Colonic mucosa (tissue), 4 donors: ENCODE measurements at regions not wholly inside any gene's neighbourhood (a gene's known extent, or its start where the extent isn't known, plus 50 kb on each side); places are given as distances from the start of the nearest gene placed in this dataset.

Source experiments
- DNase-seq: peaks from one replicate; pipeline ENCODE4 v3.0.0-alpha.2; 2020
- H3K27ac ChIP-seq: fragments of 200-600 bp; one replicate; pipeline ENCODE4 v1.8.0; 2021
- H3K27me3 ChIP-seq: fragments of 200-600 bp; one replicate; pipeline ENCODE4 v1.8.0; 2021
- H3K36me3 ChIP-seq: fragments of 200-600 bp; one replicate; pipeline ENCODE4 v1.8.0; 2021
- H3K4me1 ChIP-seq: fragments of 200-600 bp; one replicate; pipeline ENCODE4 v1.8.0; 2021; ENCODE audit warnings: mild to moderate bottlenecking
- H3K4me3 ChIP-seq: fragments of 200-600 bp; one replicate; pipeline ENCODE4 v1.8.0; 2021
- H3K9ac ChIP-seq, 2 donors: one replicate each; pipeline ENCODE4 v1.7.0; 2013; ENCODE audit warnings: control low read depth in 2 of 2, low read depth in 2 of 2, low read length in 2 of 2
- H3K9me3 ChIP-seq: fragments of 200-600 bp; one replicate; pipeline ENCODE4 v1.8.0; 2021
- CTCF ChIP-seq: fragments of 200-600 bp; IDR thresholded peaks from one replicate; pipeline ENCODE4 v1.8.0; 2022; ENCODE audit warnings: antibody characterized with exemption, mild to moderate bottlenecking
- intact Hi-C: fragments of 100-400 bp; cut with DNase I; formaldehyde crosslinking; loops from one replicate; pipeline ENCODE4 v1.14.1; 2022
- donor health status: healthy.
- donor health status: DM: no; HTN: no; CAD: no.
- donor health status: DM: no; HTN: no; CAD: no.

GRCh38 chr1:79375352-79375751 lies 368.8 kb upstream of the ADGRL4 start:
- intact Hi-C loops, result no loop called here
- Histone ChIP-seq H3K36me3 (no peaks in the 10 kb centered on the region), H3K9me3 (no peaks in the 10 kb centered on the region), H3K4me1 (no peaks in the 10 kb centered on the region), H3K27ac (no peak overlapping the region), H3K9ac (no peak overlapping the region), H3K27me3 (no peaks in the 10 kb centered on the region), H3K4me3 (no peak overlapping the region)
- DNase-seq, result no peak
- TF ChIP-seq CTCF, result no peak

- no peak overlapping the region for H3K9ac ChIP-seq
- H3K27me3 ChIP-seq, result no peaks in the 10 kb centered on the region
- H3K4me1 ChIP-seq, result no peaks in the 10 kb centered on the region
- no peak for DNase-seq
- intact Hi-C loops, result no loop called here
- H3K36me3 ChIP-seq, result no peaks in the 10 kb centered on the region
- no peaks in the 10 kb centered on the region for H3K9me3 ChIP-seq
- no peak overlapping the region for H3K4me3 ChIP-seq
- H3K27ac ChIP-seq, result no peak overlapping the region
- TF ChIP-seq CTCF, result no peak
Measured at GRCh38 chr1:79374397-79374796, 367.9 kb upstream of the ADGRL4 start.

GRCh38 chr1:79373481-79374125 lies 367.1 kb upstream of the ADGRL4 start:
- DNase-seq, result no peak

GRCh38 chr1:79371802-79372201 lies 365.3 kb upstream of the ADGRL4 start:
- no peaks in the 10 kb centered on the region for H3K4me1 ChIP-seq
- intact Hi-C loops, result no loop called here
- H3K36me3 ChIP-seq, result no peaks in the 10 kb centered on the region
- no peaks in the 10 kb centered on the region for H3K9me3 ChIP-seq
- no peak for DNase-seq
- H3K9ac ChIP-seq, result no peak overlapping the region
- no peak overlapping the region for H3K27ac ChIP-seq
- H3K4me3 ChIP-seq, result no peak overlapping the region
- no peak for TF ChIP-seq CTCF
- H3K27me3 ChIP-seq, result no peaks in the 10 kb centered on the region

More at GRCh38 chr1:79373481-79374125, 367.1 kb upstream of the ADGRL4 start:
- H3K4me3 ChIP-seq, result no peak overlapping the region
- no peaks in the 10 kb centered on the region for H3K9me3 ChIP-seq
- no peak overlapping the region for H3K9ac ChIP-seq
- intact Hi-C loops, result no loop called here
- no peaks in the 10 kb centered on the region for H3K4me1 ChIP-seq
- H3K27ac ChIP-seq, result no peak overlapping the region
- no peak for TF ChIP-seq CTCF
- H3K27me3 ChIP-seq, result no peaks in the 10 kb centered on the region
- H3K36me3 ChIP-seq, result no peaks in the 10 kb centered on the region

- intact Hi-C loops, result no loop called here
- no peak for TF ChIP-seq CTCF
Measured at GRCh38 chr1:79369091-79369490, 362.6 kb upstream of the ADGRL4 start.

More at GRCh38 chr1:79369091-79369490, 362.6 kb upstream of the ADGRL4 start:
- H3K27me3 ChIP-seq, result no peaks in the 10 kb centered on the region
- H3K36me3 ChIP-seq, result no peaks in the 10 kb centered on the region
- H3K9ac ChIP-seq, result no peak overlapping the region
- no peak overlapping the region for H3K4me3 ChIP-seq
- no peak for DNase-seq
- no peak overlapping the region for H3K27ac ChIP-seq
- no peaks in the 10 kb centered on the region for H3K4me1 ChIP-seq
- no peaks in the 10 kb centered on the region for H3K9me3 ChIP-seq
